Right lobe of liver (tissue), 6 donors: ENCODE measurements at regions not wholly inside any gene's neighbourhood (a gene's known extent, or its start where the extent isn't known, plus 50 kb on each side); places are given as distances from the start of the nearest gene placed in this dataset.

Experiments
- ATAC-seq, 4 donors: fragments of 200-7000 bp; cut with Tn5 transposase; one replicate each; pipeline ENCODE4 v1.9.1; 2020; ENCODE audit warnings: mild to moderate bottlenecking in 4 of 4, moderate library complexity in 4 of 4
- DNase-seq, 3 donors: peaks; one replicate each; pipeline ENCODE4 v3.0.0-alpha.2; 2020
- H3K27ac ChIP-seq, 3 donors: fragments of 200-600 bp; one replicate each; pipeline ENCODE4 v1.8.0; 2022
- H3K27me3 ChIP-seq, 2 donors: fragments of 200-600 bp; one replicate each; pipeline ENCODE4 v1.8.0; 2022
- H3K36me3 ChIP-seq, 4 donors: fragments of 200-600 bp; sonication (generic) in 1 of 4; one replicate each; pipeline versions ENCODE4 v1.5.1 to v1.8.0; 2017 to 2022; ENCODE audit warnings: control low read depth in 1 of 4
- H3K4me1 ChIP-seq, 4 donors: fragments of 200-600 bp; sonication (generic) in 1 of 4; one replicate each; pipeline versions ENCODE4 v1.5.1 to v1.8.0; 2017 to 2022; ENCODE audit warnings: control low read depth in 1 of 4
- H3K4me3 ChIP-seq, 3 donors: fragments of 200-600 bp; one replicate each; pipeline ENCODE4 v1.8.0; 2022
- H3K9me3 ChIP-seq, 4 donors: fragments of 200-600 bp; sonication (generic) in 1 of 4; one replicate each; pipeline versions ENCODE4 v1.5.1 to v1.8.0; 2017 to 2022; ENCODE audit warnings: control low read depth in 1 of 4
- POLR2A ChIP-seq: fragments of 450-650 bp; IDR thresholded peaks from one replicate; pipeline ENCODE4 v1.6.1; 2017; ENCODE audit warnings: antibody characterized with exemption, mild to moderate bottlenecking
- whole genome bisulfite sequencing: methylation state at CpG from one replicate; pipeline ENCODE4 v1.1.6; 2018; ENCODE audit warnings: low coverage, low lambda C conversion rate; ENCODE audit not compliant: insufficient coverage; ENCODE audit errors: missing lambda C conversion rate; 5-methylcytosine and 5-hydroxymethylcytosine counted together
- intact Hi-C, 2 donors: fragments of 100-400 bp; cut with DNase I; formaldehyde crosslinking; loops; one replicate each; pipeline versions ENCODE4 v1.11.2 to v1.14.1; 2022
- TF ChIP-seq, protein P1 (sequence below), 4 donors: fragments of 200-600 bp in 3 of 4; fragments of 450-650 bp in 1 of 4; IDR thresholded peaks; one replicate each; pipeline versions ENCODE4 v1.5.1 to v1.8.0; 2016 to 2022; ENCODE audit warnings: antibody characterized with exemption in 4 of 4, mild to moderate bottlenecking in 2 of 4
- donor health status: DM: no; HTN: yes; CAD: no.
- donor health status: DM: no; HTN: no; CAD: no.
- donor health status: DM: no; HTN: no; CAD: no.
- donor health status: DM: no; HTN: yes; CAD: no.
- donor health status: DM: no; HTN: yes; CAD: no.

DNA sequence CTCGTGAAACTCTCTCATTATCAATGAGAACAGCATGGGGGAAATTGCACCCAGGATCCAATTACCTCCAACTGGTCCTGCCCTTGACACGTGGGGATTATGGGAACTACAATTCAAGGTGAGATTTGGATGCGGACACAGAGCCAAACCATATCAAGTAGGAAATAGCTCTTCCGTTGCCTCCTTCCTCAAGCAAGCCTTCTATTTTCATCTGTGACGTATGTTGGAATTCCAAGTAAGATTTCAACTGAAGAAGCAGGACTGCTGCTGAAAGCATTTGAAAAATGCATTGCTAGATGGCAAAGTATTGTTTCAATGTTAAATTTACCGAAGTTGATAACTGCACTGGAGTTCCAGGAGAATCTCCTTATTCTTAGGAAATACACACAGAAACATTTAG lies 178.1 kb upstream of the GALNT17 start:
- DNase-seq (no peak), ATAC-seq (no peak)
- WGBS, result 12% methylated on average over 6 of the region's 6 CpGs
- Histone ChIP-seq H3K4me3 (no peak overlapping the region), H3K27ac (no peak overlapping the region), H3K4me1 (no peaks in the 10 kb centered on the region), H3K9me3 (no peaks in the 10 kb centered on the region), H3K36me3 (no peaks in the 10 kb centered on the region), H3K27me3 (no peaks in the 10 kb centered on the region)
- intact Hi-C loops, result no loop called here
- TF ChIP-seq POLR2A, result no peak
- TF ChIP-seq, protein P1, sequence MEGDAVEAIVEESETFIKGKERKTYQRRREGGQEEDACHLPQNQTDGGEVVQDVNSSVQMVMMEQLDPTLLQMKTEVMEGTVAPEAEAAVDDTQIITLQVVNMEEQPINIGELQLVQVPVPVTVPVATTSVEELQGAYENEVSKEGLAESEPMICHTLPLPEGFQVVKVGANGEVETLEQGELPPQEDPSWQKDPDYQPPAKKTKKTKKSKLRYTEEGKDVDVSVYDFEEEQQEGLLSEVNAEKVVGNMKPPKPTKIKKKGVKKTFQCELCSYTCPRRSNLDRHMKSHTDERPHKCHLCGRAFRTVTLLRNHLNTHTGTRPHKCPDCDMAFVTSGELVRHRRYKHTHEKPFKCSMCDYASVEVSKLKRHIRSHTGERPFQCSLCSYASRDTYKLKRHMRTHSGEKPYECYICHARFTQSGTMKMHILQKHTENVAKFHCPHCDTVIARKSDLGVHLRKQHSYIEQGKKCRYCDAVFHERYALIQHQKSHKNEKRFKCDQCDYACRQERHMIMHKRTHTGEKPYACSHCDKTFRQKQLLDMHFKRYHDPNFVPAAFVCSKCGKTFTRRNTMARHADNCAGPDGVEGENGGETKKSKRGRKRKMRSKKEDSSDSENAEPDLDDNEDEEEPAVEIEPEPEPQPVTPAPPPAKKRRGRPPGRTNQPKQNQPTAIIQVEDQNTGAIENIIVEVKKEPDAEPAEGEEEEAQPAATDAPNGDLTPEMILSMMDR (IDR thresholded peaks at IDR 0.05), result no peak

DNA sequence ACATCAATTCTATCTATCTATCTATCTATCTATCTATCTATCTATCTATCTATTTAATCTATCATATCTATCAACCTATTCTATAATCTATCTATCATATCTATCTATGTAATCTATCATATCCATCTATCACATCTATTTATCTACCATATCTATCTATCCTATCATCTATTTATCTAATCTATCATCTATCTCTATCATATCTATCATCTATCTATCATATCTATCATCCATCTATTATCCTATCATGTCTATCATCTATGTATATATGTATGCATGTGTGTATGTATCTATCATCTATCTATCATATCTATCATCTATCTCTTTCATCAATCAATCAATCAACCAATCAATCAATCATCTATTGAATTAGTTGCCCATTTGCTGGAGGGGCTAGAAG lies 159.3 kb upstream of the GALNT17 start:
- ATAC-seq, result no peak
- Histone ChIP-seq H3K27me3 (no peaks in the 10 kb centered on the region), H3K4me3 (no peak overlapping the region), H3K27ac (no peak overlapping the region), H3K4me1 (no peaks in the 10 kb centered on the region), H3K9me3 (no peaks in the 10 kb centered on the region), H3K36me3 (no peaks in the 10 kb centered on the region)
- intact Hi-C loops, result no loop called here
- no peak for DNase-seq
- TF ChIP-seq POLR2A, result no peak
- TF ChIP-seq, protein P1 (IDR thresholded peaks at IDR 0.05), result no peak

DNA sequence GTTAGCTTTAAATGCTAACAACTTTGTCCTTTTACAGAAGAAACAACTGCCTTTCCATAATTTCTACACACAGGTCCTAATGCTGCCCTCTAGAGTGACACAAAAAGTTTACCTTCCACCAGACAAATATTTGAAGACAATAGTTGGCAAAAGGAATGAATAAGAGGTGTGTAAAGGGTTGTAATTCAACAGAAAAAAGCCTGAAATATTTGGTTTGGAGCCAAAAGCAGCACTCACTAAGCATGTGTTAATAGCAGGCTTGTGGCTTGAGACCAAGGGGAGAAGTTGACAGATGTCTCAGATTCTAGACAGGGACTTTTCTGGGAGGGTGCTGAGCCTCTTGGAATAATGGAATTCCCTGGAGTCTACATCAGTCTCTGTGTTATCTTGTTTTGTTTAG lies 156.2 kb upstream of the GALNT17 start:
- no peaks in the 10 kb centered on the region for H3K36me3 ChIP-seq
- no peak for TF ChIP-seq POLR2A
- TF ChIP-seq, protein P1 (IDR thresholded peaks at IDR 0.05), result no peak
- intact Hi-C loops, result no loop called here
- ATAC-seq (no peak), DNase-seq (no peak)
- no peak overlapping the region for H3K4me3 ChIP-seq
- H3K4me1 ChIP-seq, result no peaks in the 10 kb centered on the region
- H3K27ac ChIP-seq, result no peak overlapping the region
- H3K27me3 ChIP-seq, result no peaks in the 10 kb centered on the region
- H3K9me3 ChIP-seq, result no peaks in the 10 kb centered on the region

DNA sequence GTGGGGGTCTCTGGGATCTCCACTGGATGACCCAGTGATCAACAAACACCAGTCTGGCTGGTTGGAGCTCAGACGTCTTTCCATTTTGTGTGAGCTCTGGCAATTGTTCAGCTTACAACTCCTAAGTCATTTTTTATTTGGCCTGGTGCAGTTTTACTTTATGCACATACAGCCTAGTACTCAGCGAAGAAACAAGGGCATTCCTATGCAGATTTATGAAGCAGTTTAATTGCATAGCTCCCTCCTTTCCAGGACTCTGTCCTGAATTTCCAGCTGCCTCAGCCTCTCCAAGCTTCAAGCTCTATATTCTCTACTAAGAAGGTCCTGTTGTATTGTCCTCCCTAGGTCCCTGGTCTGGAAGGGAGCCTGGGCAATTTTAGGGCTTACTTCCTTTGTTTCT lies 145.6 kb upstream of the GALNT17 start:
- Histone ChIP-seq H3K4me3 (no peak overlapping the region), H3K27ac (no peak overlapping the region), H3K9me3 (no peaks in the 10 kb centered on the region), H3K27me3 (no peaks in the 10 kb centered on the region), H3K4me1 (no peaks in the 10 kb centered on the region), H3K36me3 (no peaks in the 10 kb centered on the region)
- no peak for TF ChIP-seq POLR2A
- TF ChIP-seq, protein P1 (IDR thresholded peaks at IDR 0.05), result no peak
- ATAC-seq (no peak), DNase-seq (no peak)
- WGBS, result 63% methylated on average over 2 of the region's 2 CpGs
- intact Hi-C loops, result no loop called here

DNA sequence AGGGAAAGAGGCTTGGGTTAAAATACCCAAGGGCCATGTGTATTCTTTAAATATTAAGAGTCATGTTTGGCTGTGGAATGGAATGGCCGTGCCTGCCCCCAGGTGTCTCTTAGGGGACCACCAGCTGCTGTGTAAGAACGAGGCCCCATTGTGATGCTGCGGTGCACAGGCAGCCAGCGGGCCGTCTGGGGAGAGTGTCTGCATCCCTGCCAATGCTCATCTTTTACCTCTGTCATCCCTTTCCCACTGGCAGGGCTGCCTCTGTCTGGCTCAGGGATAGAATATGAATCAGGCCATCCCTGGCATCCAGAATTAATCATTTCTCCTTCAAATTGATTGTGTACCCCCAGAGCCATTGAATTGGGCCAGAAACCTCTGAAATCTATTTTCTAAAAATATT lies 137.8 kb upstream of the GALNT17 start:
- no peaks in the 10 kb centered on the region for H3K36me3 ChIP-seq
- no peak overlapping the region for H3K4me3 ChIP-seq
- TF ChIP-seq, protein P1 (IDR thresholded peaks at IDR 0.05), result no peak
- no peak for TF ChIP-seq POLR2A
- intact Hi-C loops, result no loop called here
- no peaks in the 10 kb centered on the region for H3K4me1 ChIP-seq
- no peaks in the 10 kb centered on the region for H3K27me3 ChIP-seq
- no peak overlapping the region for H3K27ac ChIP-seq
- no peaks in the 10 kb centered on the region for H3K9me3 ChIP-seq
- ATAC-seq (no peak), DNase-seq (no peak)
- WGBS, result 65% methylated on average over 2 of the region's 5 CpGs
